ENCODE measurements at regions not wholly inside any gene's neighbourhood (a gene's known extent, or its start where the extent isn't known, plus 50 kb on each side); places are given as distances from the start of the nearest gene placed in this dataset.
A peak's percentile ranks its signal among the peaks of the same experiment; 100 is the strongest.

DNA sequence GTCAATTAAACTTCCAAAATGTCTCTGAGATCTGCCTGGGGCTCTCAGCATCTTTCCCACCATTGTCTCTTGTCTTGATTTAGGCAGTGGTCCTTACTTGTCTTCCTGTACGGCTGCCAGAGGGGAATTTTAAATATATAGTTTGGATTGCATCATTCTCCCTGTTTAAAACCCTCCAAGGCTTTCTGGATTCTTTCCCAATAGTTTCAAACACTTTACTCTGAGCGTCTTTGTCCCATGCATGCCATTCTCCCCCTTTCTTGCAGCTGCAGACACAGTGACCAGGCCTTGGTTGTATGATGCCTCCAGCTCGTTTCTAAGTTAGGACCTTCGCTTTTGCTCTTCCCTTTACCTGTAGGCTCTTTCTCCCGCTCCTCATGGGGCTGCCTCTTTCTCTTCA is 323.3 kb upstream of the CTNNB1 start:
- TF ChIP-seq, protein P1, sequence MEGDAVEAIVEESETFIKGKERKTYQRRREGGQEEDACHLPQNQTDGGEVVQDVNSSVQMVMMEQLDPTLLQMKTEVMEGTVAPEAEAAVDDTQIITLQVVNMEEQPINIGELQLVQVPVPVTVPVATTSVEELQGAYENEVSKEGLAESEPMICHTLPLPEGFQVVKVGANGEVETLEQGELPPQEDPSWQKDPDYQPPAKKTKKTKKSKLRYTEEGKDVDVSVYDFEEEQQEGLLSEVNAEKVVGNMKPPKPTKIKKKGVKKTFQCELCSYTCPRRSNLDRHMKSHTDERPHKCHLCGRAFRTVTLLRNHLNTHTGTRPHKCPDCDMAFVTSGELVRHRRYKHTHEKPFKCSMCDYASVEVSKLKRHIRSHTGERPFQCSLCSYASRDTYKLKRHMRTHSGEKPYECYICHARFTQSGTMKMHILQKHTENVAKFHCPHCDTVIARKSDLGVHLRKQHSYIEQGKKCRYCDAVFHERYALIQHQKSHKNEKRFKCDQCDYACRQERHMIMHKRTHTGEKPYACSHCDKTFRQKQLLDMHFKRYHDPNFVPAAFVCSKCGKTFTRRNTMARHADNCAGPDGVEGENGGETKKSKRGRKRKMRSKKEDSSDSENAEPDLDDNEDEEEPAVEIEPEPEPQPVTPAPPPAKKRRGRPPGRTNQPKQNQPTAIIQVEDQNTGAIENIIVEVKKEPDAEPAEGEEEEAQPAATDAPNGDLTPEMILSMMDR (IDR thresholded peaks at IDR 0.05; ENCODE audit: control insufficient read depth, extremely low read depth, insufficient read depth): no peak
- H3K4me3 ChIP-seq (ENCODE audit: low read depth, low read length): no peak overlapping the region
- no peak for DNase-seq (ENCODE audit: low read depth)

DNA sequence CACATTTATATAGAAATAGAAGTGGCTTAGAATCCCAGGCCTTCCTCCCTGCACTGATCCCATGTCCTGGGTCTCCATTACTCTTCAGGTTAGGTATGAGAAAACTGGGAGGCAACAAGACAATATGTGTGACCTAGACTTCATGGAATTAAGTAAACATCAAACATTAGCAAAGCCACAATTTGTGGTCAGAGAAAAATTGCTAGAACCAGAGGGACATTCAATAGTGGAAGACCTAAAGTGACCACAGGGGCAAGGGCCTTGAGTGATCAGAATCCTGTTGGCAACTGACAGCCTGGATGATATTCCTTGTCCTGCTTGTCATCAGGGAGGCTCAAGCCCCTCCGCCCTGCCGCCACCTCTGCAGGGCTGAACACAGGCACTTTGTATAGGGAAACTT is 322.8 kb upstream of the CTNNB1 start:
- TF ChIP-seq, protein P1 (IDR thresholded peaks at IDR 0.05; ENCODE audit: control insufficient read depth, extremely low read depth, insufficient read depth): no peak
- no peak overlapping the region for H3K4me3 ChIP-seq (ENCODE audit: low read depth, low read length)
- no peak for DNase-seq (ENCODE audit: low read depth)

DNA sequence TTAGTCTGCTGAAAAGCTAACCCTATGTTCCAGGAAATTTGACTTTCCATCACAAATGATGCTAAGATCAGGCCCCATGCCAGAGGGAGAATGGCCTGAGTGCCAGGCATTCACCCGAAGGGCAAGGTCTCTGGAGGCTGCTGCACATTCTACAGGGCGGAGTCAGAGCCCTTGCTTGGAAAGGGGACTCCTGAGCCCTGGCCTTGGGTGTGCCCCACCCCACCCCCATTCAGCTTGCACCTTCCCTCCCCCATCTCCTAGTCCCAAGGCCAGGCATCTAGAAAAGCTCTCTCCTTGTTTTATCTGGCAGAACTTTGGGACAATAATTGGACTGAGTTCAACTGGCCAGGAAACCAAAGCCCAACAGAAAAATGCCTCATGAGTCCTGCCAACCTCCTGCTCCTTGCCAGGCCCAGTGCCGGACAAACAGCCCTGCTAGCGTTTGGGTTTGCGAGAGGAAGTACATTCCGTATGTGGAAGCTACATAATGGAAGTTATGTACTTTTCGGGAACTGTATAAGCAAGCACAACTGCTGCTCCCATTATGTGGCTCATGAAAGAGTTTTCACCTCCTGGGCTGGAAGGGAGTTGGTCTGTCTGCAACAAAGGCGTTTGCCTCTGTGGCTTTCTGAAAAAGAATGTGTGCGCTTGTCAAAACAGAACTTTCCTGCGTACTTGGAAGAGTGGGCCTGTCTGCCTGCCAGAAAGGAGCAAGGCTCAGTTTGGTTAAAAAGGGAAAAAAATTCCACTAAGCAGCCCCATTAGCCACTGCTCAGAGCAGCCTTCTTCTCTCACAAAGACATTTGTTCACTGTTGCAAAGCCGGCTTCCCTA is 321.5 kb upstream of the CTNNB1 start:
- peak; percentile 94 for DNase-seq (ENCODE audit: low read depth)
- H3K4me3 ChIP-seq (ENCODE audit: low read depth, low read length): no peak overlapping the region
- TF ChIP-seq, protein P1 (IDR thresholded peaks at IDR 0.05; ENCODE audit: control insufficient read depth, extremely low read depth, insufficient read depth): no peak

DNA sequence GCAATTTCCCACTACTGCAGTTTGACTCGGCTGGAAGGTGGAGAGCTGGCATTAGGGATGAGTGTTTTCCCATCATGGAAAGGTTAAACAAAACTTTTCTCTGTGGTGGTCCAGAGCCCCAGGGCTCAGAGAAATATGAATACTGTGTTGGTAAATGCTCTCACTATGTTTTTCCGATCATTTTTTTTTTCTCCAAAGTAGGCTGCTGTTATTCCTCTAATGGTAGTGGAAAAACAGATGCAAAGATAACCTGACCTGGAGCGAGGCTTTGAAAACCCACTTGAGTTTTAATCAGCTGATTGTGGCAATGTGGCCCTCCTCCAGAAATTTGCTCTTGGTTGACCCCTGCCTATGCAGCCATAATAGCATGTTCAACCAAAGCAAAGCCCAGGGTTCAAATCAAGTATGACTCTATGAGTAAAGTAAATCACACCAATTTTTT is 320.8 kb upstream of the CTNNB1 start:
- no peak for DNase-seq (ENCODE audit: low read depth)
- TF ChIP-seq, protein P1 (IDR thresholded peaks at IDR 0.05; ENCODE audit: control insufficient read depth, extremely low read depth, insufficient read depth): no peak
- H3K4me3 ChIP-seq (ENCODE audit: low read depth, low read length): no peak overlapping the region

DNA sequence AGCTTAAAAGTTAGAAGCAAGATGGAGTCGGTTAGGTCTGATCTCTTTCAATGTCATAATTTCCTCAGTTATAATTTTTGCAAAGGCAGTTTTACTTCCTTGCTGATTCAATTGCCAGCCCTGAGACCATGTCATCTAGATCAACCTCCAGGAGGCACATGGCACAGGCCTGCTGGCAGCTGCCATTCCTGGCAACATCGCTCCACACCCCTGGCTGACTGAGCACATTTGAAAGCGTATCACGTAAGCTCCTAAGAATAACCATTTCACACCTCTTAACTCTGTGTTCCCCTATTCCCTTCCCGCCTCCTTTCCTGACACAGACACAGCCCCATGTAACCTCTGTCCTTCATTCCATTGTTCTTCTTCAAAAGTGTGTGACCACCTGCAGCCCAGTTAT is 313.9 kb upstream of the CTNNB1 start:
- no peak for DNase-seq (ENCODE audit: low read depth)

DNA sequence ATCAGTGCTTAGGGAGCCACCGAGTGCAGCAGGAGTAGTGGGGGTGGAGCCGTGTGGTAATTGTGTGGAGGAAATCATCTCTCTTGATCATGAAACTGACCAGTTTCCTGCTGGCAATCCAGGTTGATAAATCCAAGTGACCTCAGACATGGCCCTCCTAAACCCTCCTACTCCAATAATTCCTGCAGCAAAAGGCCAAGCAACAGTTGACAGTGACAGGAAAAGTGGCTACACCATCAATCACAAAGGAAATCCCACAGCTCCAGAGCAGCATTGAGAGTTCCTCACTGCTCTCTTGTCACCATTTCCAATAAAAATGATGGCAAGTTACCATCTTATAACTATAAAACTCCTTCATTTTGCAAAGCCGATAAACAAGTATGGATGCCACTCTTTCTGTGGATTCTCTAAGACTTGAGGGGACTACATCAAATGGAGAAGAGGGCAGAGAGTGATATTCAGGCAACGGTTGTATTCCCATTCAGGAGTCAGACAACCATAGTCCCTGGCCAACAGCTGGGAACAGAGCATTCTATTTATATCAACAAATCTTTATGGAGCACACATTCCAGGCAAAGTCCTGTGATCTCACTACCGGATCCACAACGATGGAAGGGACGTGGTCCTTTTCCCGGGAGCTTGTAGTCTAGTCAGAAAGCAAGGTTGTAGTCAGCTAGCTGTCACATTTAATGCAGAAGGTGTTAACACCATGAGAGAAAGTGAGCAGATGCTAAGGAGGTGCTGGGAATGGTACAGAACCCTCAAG is 312.5 kb upstream of the CTNNB1 start:
- no peak overlapping the region for H3K4me3 ChIP-seq (ENCODE audit: low read depth, low read length)
- TF ChIP-seq, protein P1 (IDR thresholded peaks at IDR 0.05; ENCODE audit: control insufficient read depth, extremely low read depth, insufficient read depth): no peak
- peak; percentile 56 for DNase-seq (ENCODE audit: low read depth)

More for the DNA sequence above, 313.9 kb upstream of the CTNNB1 start:
- TF ChIP-seq, protein P1 (IDR thresholded peaks at IDR 0.05; ENCODE audit: control insufficient read depth, extremely low read depth, insufficient read depth): no peak
- no peak overlapping the region for H3K4me3 ChIP-seq (ENCODE audit: low read depth, low read length)
